Osteocyte (in vitro differentiated cells): ENCODE measurements at regions not wholly inside any gene's neighbourhood (a gene's known extent, or its start where the extent isn't known, plus 50 kb on each side); places are given as distances from the start of the nearest gene placed in this dataset.

Source experiments
- DNase-seq: peaks from one replicate; pipeline ENCODE4 v3.0.0; 2021; ENCODE audit warnings: mixed read lengths; ENCODE audit not compliant: unreplicated experiment; ENCODE audit errors: extremely low spot score
- H3K27ac Mint-ChIP-seq: one replicate; pipeline ENCODE4 v1.8.0; 2021; ENCODE audit warnings: mild to moderate bottlenecking, mixed read lengths; ENCODE audit not compliant: unreplicated experiment
- H3K27me3 Mint-ChIP-seq: one replicate; pipeline ENCODE4 v1.8.0; 2021; ENCODE audit warnings: mixed read lengths; ENCODE audit not compliant: unreplicated experiment
- H3K36me3 Mint-ChIP-seq: one replicate; pipeline ENCODE4 v1.8.0; 2021; ENCODE audit warnings: mixed read lengths; ENCODE audit not compliant: unreplicated experiment
- H3K4me1 Mint-ChIP-seq: one replicate; pipeline ENCODE4 v1.8.0; 2021; ENCODE audit warnings: mixed read lengths; ENCODE audit not compliant: unreplicated experiment
- H3K4me3 Mint-ChIP-seq: one replicate; pipeline ENCODE4 v1.8.0; 2021; ENCODE audit warnings: mild to moderate bottlenecking, moderate library complexity, mixed read lengths; ENCODE audit not compliant: unreplicated experiment
- H3K9me3 Mint-ChIP-seq: one replicate; pipeline ENCODE4 v1.8.0; 2021; ENCODE audit warnings: mixed read lengths; ENCODE audit not compliant: unreplicated experiment
- TF ChIP-seq, protein P1 (sequence below): fragments of 200-600 bp; sonication (generic); IDR thresholded peaks from 2 replicates; pipeline ENCODE4 v1.5.0; 2021; ENCODE audit warnings: antibody characterized with exemption, mild to moderate bottlenecking, moderate library complexity

DNA sequence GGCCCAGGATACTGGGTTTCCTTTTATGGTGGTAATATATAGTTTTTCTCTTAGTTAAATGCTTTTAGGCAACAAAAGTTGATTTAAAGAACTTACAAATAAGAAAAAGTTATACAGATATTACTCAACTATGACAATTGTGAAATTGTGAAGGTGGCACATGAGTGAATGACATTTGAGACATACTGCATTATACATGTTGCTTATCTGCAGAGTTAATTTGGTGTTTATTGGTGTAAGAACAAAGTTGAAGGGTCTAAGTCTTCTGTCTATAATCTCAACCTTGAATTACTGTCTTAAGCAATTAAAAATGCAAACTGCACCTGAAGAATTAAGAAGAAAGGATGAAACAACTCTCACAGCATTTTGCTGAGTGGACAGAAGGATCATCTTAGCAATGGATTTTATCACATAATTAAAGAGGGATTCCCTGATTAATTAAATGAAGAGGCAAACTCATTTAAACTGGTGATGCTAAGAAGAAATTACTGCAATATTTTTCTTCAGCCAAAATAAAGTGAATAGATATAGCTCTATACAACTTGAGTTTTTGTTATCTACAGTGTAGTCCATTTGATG lies 298.9 kb upstream of the TGFBR2 start:
- Mint-ChIP-seq H3K4me1 (no peaks in the 10 kb centered on the region), H3K27ac (no peak overlapping the region), H3K4me3 (no peak overlapping the region), H3K36me3 (no peaks in the 10 kb centered on the region), H3K27me3 (no peaks in the 10 kb centered on the region), H3K9me3 (peaks cover 11% of the 10 kb centered on the region)
- no peak for DNase-seq
- TF ChIP-seq, protein P1, sequence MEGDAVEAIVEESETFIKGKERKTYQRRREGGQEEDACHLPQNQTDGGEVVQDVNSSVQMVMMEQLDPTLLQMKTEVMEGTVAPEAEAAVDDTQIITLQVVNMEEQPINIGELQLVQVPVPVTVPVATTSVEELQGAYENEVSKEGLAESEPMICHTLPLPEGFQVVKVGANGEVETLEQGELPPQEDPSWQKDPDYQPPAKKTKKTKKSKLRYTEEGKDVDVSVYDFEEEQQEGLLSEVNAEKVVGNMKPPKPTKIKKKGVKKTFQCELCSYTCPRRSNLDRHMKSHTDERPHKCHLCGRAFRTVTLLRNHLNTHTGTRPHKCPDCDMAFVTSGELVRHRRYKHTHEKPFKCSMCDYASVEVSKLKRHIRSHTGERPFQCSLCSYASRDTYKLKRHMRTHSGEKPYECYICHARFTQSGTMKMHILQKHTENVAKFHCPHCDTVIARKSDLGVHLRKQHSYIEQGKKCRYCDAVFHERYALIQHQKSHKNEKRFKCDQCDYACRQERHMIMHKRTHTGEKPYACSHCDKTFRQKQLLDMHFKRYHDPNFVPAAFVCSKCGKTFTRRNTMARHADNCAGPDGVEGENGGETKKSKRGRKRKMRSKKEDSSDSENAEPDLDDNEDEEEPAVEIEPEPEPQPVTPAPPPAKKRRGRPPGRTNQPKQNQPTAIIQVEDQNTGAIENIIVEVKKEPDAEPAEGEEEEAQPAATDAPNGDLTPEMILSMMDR: no peak

DNA sequence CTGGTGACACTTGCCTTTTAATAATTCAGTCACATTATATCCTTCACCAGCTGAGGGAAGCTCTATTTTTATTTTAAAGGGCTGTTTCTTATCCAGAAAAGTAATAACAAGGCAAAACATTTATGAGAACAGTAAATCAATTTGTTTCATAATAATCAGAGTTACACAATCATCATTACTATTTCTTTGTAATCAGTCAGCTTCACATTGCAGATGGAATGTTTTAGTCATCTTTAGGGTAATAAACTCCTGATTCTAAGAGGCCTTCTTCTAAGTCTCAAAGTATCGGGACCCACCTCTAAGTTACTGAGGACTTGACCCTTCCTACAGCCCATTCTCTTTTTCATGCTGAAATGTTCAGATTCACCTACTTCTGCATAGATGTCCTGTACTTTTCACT lies 298.3 kb upstream of the TGFBR2 start:
- TF ChIP-seq, protein P1: no peak
- Mint-ChIP-seq H3K4me1 (no peaks in the 10 kb centered on the region), H3K36me3 (no peaks in the 10 kb centered on the region), H3K9me3 (peaks cover 11% of the 10 kb centered on the region), H3K4me3 (no peak overlapping the region), H3K27ac (no peak overlapping the region), H3K27me3 (no peaks in the 10 kb centered on the region)
- no peak for DNase-seq

DNA sequence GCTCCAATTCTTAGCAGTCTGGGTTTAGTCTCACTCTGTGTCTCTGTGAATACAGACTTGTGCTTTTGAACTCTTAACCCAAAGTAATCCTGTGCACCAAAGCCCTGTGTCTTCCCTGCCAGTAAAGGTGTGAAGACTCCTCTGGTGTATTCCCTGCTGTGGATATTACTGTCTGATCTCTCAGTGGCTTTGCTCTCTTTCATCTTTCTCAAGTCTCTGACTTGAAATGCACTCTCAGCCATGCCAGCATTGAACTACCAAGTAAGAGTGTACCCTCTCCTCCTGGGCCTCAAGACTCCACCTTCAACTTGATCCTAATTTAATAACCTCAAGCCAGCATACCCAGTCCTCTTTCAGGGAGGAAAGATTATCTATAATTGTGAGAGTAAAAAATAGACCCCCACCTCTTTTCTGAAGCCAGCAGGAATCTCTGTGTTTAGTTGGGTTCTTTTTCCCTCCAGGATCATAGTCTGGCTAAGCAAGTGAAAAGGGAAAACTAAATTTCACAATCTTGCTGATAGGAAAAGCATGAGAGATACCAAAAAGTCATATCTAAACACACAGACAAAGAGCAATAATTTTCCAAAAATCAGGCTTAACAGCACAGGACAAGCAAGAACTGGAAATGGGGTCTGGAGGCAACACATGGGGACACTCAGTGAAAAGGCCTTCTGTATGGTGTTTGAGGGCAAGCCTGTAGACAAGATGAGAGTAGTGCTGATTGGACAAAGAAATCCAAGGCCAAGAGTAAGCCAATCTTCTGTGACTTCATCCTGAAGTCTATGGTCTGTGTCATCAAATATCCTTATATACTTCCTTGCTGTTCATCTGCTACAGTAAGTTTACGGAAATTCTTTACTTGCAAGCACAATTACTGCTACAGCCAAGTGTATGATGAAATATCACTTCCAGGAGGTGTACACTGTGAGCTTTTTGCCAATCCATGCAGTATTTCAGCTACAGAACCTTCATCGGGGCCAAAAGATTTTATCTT lies 296.1 kb upstream of the TGFBR2 start:
- no peaks in the 10 kb centered on the region for H3K27me3 Mint-ChIP-seq
- no peak for DNase-seq
- no peak overlapping the region for H3K27ac Mint-ChIP-seq
- H3K36me3 Mint-ChIP-seq: no peaks in the 10 kb centered on the region
- peaks cover 7% of the 10 kb centered on the region for H3K4me1 Mint-ChIP-seq
- peaks cover 8% of the 10 kb centered on the region for H3K9me3 Mint-ChIP-seq
- TF ChIP-seq, protein P1: no peak
- H3K4me3 Mint-ChIP-seq: no peak overlapping the region

DNA sequence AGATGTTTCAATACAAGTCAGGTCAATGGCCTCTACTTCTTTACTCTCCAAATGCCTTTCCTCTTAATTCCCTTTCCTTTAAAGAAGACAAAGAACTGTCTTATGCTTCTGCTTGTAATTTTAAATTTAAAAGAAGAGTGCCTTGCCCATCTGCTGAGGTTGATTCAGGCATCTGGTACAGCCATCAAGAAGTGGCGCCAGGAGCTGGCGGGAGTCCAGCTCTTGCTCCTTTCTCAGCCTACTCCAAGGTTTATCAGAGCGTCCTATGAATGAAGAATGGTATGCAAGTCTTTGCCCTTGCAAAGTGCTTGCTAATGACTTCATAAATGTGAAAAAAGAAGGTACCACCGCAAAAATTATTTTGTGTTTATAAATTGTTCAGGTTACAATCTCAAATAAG lies 294.6 kb upstream of the TGFBR2 start:
- TF ChIP-seq, protein P1: no peak
- no peak for DNase-seq
- Mint-ChIP-seq H3K4me1 (peaks cover 15% of the 10 kb centered on the region), H3K9me3 (no peaks in the 10 kb centered on the region), H3K4me3 (no peak overlapping the region), H3K27me3 (no peaks in the 10 kb centered on the region), H3K27ac (no peak overlapping the region), H3K36me3 (no peaks in the 10 kb centered on the region)

DNA sequence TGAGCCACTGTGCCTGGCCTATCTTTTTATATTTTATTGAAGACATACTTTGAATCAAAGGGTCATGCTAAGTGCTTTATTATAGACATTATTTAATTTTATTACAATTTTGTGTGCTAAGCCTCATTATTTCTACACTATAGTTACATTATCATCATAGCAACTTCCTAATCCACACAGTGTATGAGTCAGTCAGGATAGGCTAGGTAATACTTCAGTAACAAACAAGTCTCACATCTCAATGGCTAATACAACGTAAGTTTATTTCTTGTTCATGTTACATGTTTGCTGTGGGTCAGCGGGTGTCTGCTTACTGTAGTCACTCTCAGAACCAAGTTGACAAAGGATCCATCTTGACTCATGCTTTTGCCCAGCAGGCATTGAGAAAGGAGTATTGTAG lies 292.6 kb upstream of the TGFBR2 start:
- H3K27ac Mint-ChIP-seq: no peak overlapping the region
- H3K4me3 Mint-ChIP-seq: no peak overlapping the region
- no peak for DNase-seq
- no peaks in the 10 kb centered on the region for H3K36me3 Mint-ChIP-seq
- peaks cover 15% of the 10 kb centered on the region for H3K4me1 Mint-ChIP-seq
- no peaks in the 10 kb centered on the region for H3K27me3 Mint-ChIP-seq
- TF ChIP-seq, protein P1: no peak
- no peaks in the 10 kb centered on the region for H3K9me3 Mint-ChIP-seq
